ENCODE measurements at regions not wholly inside any gene's neighbourhood (a gene's known extent, or its start where the extent isn't known, plus 50 kb on each side); places are given as distances from the start of the nearest gene placed in this dataset.

DNA sequence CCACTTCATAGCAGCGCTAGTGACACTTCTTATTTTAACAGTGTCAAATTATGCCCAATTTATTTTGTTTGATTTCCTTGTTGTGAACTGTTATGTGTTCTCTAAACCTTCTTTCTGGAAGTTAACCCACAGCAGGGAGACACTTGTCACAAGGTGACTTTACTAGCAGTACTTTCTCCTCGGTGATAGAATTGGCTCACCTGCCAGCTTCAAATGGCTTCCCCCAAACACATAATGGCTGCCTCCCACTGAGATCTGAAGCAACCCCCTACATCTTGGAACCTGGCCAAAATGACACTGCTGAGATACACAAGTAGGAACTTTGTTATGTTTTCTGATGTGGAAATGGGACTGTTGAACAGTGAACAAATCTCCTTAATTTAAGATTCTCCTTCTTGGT lies 238.8 kb upstream of the DPH6 start:
- no peaks in the 10 kb centered on the region for H3K27me3 ChIP-seq (ENCODE audit: control insufficient read depth in 1 of 2, insufficient read depth in 2 of 2, low read length in 2 of 2)
- no peak overlapping the region for H3K27ac ChIP-seq (ENCODE audit: extremely low read length, insufficient read depth, low read length)
- no peak for FAIRE-seq
- ChIA-PET CTCF (ENCODE audit: low intra/inter-chr PET ratio, low total read pairs) (no interaction called here), POLR2A (no interaction called here)
- H4K20me1 ChIP-seq (ENCODE audit: insufficient read depth, low read length): no peaks in the 10 kb centered on the region
- no peak for ATAC-seq
- H3K9me3 ChIP-seq (ENCODE audit: low read length): no peaks in the 10 kb centered on the region
- no peaks in the 10 kb centered on the region for H3K4me1 ChIP-seq (ENCODE audit: insufficient read depth, low read length)
- no peaks in the 10 kb centered on the region for H3K36me3 ChIP-seq (replicated peaks in 1 of 2; ENCODE audit: control insufficient read depth in 1 of 2, insufficient read depth in 2 of 2, low read length in 2 of 2)
- no peak overlapping the region for H3K9ac ChIP-seq (ENCODE audit: insufficient read depth, low read depth, low read length)
- intact Hi-C loops (cut with micrococcal nuclease; ENCODE audit: unreplicated experiment) (no loop called here), in situ Hi-C loops (cut with HindIII; ENCODE audit: extremely low pct_ligation_motif_present, low pct_unique_long_range_greater_than_20kb) (no loop called here)
- no TSS peak for BruUV-seq (replicated peaks)
- H3K79me2 ChIP-seq (ENCODE audit: insufficient read depth, low read length): no peaks in the 10 kb centered on the region
- H3K4me3 ChIP-seq (replicated peaks in 1 of 3; ENCODE audit: insufficient read depth in 1 of 3, low read depth in 2 of 3, low read length in 3 of 3): no peak overlapping the region
- WGBS (ENCODE audit: low lambda C conversion rate): 19% methylated on average over 2 of the region's 2 CpGs
- no peak overlapping the region for H3K4me2 ChIP-seq (ENCODE audit: low read depth, low read length)
- no peak overlapping the region for H2AFZ ChIP-seq (ENCODE audit: low read length)
- no peak for DNase-seq (ENCODE audit: low spot score)
- no peak for TF ChIP-seq RFX3 (CRISPR knock-in tag; IDR thresholded peaks at IDR 0.05)
- TF ChIP-seq, protein P1, sequence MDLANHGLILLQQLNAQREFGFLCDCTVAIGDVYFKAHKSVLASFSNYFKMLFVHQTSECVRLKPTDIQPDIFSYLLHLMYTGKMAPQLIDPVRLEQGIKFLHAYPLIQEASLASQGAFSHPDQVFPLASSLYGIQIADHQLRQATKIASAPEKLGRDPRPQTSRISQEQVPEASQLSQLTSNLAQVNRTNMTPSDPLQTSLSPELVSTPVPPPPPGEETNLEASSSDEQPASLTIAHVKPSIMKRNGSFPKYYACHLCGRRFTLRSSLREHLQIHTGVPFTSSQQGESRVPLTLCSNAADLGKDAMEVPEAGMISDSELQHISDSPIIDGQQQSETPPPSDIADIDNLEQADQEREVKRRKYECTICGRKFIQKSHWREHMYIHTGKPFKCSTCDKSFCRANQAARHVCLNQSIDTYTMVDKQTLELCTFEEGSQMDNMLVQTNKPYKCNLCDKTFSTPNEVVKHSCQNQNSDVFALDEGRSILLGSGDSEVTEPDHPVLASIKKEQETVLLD (CRISPR knock-in tag; IDR thresholded peaks at IDR 0.05; ENCODE audit: low read depth): no peak
- TF ChIP-seq, protein P2, sequence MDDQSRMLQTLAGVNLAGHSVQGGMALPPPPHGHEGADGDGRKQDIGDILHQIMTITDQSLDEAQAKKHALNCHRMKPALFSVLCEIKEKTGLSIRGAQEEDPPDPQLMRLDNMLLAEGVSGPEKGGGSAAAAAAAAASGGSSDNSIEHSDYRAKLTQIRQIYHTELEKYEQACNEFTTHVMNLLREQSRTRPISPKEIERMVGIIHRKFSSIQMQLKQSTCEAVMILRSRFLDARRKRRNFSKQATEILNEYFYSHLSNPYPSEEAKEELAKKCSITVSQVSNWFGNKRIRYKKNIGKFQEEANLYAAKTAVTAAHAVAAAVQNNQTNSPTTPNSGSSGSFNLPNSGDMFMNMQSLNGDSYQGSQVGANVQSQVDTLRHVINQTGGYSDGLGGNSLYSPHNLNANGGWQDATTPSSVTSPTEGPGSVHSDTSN (CRISPR knock-in tag; IDR thresholded peaks at IDR 0.05; ENCODE audit: borderline replicate concordance): no peak
- TF ChIP-seq GPN1 (CRISPR knock-in tag; IDR thresholded peaks at IDR 0.05; ENCODE audit: borderline replicate concordance): no peak
- TF ChIP-seq RFXAP (CRISPR knock-in tag; IDR thresholded peaks at IDR 0.05; ENCODE audit: borderline replicate concordance): no peak
- TF ChIP-seq, protein P3, sequence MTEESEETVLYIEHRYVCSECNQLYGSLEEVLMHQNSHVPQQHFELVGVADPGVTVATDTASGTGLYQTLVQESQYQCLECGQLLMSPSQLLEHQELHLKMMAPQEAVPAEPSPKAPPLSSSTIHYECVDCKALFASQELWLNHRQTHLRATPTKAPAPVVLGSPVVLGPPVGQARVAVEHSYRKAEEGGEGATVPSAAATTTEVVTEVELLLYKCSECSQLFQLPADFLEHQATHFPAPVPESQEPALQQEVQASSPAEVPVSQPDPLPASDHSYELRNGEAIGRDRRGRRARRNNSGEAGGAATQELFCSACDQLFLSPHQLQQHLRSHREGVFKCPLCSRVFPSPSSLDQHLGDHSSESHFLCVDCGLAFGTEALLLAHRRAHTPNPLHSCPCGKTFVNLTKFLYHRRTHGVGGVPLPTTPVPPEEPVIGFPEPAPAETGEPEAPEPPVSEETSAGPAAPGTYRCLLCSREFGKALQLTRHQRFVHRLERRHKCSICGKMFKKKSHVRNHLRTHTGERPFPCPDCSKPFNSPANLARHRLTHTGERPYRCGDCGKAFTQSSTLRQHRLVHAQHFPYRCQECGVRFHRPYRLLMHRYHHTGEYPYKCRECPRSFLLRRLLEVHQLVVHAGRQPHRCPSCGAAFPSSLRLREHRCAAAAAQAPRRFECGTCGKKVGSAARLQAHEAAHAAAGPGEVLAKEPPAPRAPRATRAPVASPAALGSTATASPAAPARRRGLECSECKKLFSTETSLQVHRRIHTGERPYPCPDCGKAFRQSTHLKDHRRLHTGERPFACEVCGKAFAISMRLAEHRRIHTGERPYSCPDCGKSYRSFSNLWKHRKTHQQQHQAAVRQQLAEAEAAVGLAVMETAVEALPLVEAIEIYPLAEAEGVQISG (CRISPR knock-in tag; IDR thresholded peaks at IDR 0.05): no peak
- TF ChIP-seq HNF4A (CRISPR knock-in tag; IDR thresholded peaks at IDR 0.05): no peak
- no peak for TF ChIP-seq FOXP1 (IDR thresholded peaks at IDR 0.05)
- no peak for TF ChIP-seq FOXP1 (CRISPR knock-in tag; IDR thresholded peaks at IDR 0.05)
- no peak for TF ChIP-seq ZNF530 (CRISPR knock-in tag; IDR thresholded peaks at IDR 0.05; ENCODE audit: low read depth)
- no peak for TF ChIP-seq SCMH1 (CRISPR knock-in tag; IDR thresholded peaks at IDR 0.05; ENCODE audit: borderline replicate concordance)
- no peak for TF ChIP-seq AHR (CRISPR knock-in tag; IDR thresholded peaks at IDR 0.05)
- no peak for TF ChIP-seq DNMT1 (CRISPR knock-in tag; IDR thresholded peaks at IDR 0.05)
- TF ChIP-seq, protein P4, sequence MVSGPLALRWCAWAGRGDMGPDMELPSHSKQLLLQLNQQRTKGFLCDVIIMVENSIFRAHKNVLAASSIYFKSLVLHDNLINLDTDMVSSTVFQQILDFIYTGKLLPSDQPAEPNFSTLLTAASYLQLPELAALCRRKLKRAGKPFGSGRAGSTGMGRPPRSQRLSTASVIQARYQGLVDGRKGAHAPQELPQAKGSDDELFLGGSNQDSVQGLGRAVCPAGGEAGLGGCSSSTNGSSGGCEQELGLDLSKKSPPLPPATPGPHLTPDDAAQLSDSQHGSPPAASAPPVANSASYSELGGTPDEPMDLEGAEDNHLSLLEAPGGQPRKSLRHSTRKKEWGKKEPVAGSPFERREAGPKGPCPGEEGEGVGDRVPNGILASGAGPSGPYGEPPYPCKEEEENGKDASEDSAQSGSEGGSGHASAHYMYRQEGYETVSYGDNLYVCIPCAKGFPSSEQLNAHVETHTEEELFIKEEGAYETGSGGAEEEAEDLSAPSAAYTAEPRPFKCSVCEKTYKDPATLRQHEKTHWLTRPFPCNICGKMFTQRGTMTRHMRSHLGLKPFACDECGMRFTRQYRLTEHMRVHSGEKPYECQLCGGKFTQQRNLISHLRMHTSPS (CRISPR knock-in tag; IDR thresholded peaks at IDR 0.05; ENCODE audit: low read depth): no peak
- TF ChIP-seq, protein P5, sequence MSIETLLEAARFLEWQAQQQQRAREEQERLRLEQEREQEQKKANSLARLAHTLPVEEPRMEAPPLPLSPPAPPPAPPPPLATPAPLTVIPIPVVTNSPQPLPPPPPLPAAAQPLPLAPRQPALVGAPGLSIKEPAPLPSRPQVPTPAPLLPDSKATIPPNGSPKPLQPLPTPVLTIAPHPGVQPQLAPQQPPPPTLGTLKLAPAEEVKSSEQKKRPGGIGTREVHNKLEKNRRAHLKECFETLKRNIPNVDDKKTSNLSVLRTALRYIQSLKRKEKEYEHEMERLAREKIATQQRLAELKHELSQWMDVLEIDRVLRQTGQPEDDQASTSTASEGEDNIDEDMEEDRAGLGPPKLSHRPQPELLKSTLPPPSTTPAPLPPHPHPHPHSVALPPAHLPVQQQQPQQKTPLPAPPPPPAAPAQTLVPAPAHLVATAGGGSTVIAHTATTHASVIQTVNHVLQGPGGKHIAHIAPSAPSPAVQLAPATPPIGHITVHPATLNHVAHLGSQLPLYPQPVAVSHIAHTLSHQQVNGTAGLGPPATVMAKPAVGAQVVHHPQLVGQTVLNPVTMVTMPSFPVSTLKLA (IDR thresholded peaks at IDR 0.05): no peak
- no peak for TF ChIP-seq ZFX (CRISPR knock-in tag; IDR thresholded peaks at IDR 0.05; ENCODE audit: low read depth)
- no peak for TF ChIP-seq SIX1 (CRISPR knock-in tag; IDR thresholded peaks at IDR 0.05; ENCODE audit: borderline replicate concordance)

All from HepG2 (cell line).